ENCODE measurements at regions not wholly inside any gene's neighbourhood (a gene's known extent, or its start where the extent isn't known, plus 50 kb on each side); places are given as distances from the start of the nearest gene placed in this dataset.

DNA sequence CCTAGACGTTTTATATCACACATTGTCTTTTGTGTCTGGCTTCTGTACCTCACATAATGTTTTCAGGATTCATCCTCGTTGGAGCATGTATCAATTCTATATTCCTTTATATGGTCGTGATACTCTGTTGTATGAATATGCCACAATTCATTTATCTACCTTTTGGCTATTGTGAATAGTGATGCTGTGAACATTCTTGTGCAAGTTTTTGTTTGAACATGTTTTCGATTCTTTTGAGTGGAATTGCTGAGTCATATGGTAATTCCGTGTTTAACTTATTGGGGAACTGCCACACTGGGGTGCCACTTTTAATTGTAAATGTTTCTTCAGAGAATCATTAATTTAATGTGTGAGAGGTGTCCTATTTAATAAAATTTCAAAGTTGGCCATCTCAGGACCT is 101.2 kb downstream of the SLC35B3 start (continued):
- TF ChIP-seq, protein P1, sequence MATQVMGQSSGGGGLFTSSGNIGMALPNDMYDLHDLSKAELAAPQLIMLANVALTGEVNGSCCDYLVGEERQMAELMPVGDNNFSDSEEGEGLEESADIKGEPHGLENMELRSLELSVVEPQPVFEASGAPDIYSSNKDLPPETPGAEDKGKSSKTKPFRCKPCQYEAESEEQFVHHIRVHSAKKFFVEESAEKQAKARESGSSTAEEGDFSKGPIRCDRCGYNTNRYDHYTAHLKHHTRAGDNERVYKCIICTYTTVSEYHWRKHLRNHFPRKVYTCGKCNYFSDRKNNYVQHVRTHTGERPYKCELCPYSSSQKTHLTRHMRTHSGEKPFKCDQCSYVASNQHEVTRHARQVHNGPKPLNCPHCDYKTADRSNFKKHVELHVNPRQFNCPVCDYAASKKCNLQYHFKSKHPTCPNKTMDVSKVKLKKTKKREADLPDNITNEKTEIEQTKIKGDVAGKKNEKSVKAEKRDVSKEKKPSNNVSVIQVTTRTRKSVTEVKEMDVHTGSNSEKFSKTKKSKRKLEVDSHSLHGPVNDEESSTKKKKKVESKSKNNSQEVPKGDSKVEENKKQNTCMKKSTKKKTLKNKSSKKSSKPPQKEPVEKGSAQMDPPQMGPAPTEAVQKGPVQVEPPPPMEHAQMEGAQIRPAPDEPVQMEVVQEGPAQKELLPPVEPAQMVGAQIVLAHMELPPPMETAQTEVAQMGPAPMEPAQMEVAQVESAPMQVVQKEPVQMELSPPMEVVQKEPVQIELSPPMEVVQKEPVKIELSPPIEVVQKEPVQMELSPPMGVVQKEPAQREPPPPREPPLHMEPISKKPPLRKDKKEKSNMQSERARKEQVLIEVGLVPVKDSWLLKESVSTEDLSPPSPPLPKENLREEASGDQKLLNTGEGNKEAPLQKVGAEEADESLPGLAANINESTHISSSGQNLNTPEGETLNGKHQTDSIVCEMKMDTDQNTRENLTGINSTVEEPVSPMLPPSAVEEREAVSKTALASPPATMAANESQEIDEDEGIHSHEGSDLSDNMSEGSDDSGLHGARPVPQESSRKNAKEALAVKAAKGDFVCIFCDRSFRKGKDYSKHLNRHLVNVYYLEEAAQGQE (IDR thresholded peaks at IDR 0.05; ENCODE audit: low read depth, low read length), result no peak
- TF ChIP-seq PBX3 (IDR thresholded peaks at IDR 0.05) (no peak), JUND (IDR thresholded peaks at IDR 0.05) (no peak), RAD21 (IDR thresholded peaks at IDR 0.05; ENCODE audit: low read length) (no peak), FOXM1 (IDR thresholded peaks at IDR 0.05; ENCODE audit: low read depth) (no peak)
- TF ChIP-seq, protein P2, sequence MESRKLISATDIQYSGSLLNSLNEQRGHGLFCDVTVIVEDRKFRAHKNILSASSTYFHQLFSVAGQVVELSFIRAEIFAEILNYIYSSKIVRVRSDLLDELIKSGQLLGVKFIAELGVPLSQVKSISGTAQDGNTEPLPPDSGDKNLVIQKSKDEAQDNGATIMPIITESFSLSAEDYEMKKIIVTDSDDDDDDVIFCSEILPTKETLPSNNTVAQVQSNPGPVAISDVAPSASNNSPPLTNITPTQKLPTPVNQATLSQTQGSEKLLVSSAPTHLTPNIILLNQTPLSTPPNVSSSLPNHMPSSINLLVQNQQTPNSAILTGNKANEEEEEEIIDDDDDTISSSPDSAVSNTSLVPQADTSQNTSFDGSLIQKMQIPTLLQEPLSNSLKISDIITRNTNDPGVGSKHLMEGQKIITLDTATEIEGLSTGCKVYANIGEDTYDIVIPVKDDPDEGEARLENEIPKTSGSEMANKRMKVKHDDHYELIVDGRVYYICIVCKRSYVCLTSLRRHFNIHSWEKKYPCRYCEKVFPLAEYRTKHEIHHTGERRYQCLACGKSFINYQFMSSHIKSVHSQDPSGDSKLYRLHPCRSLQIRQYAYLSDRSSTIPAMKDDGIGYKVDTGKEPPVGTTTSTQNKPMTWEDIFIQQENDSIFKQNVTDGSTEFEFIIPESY (IDR thresholded peaks at IDR 0.05; ENCODE audit: borderline replicate concordance, low read depth), result no peak

- H3K27me3 ChIP-seq (ENCODE audit: insufficient read depth), result no peaks in the 10 kb centered on the region
- DNase-seq, result no peak
- H3K9ac ChIP-seq, result no peak overlapping the region
- H4K20me1 ChIP-seq (ENCODE audit: insufficient read depth), result no peaks in the 10 kb centered on the region
- POLR2A ChIA-PET, result no interaction called here
- H2AFZ ChIP-seq (ENCODE audit: low read depth), result no peak overlapping the region
- CTCF ChIA-PET, result interaction anchor here (0.8 to 0.9 kb wide), 2 partner anchors 10 to 25 kb away, joined by 3 read pairs; no protein-coding TSS in a partner anchor
- no peaks in the 10 kb centered on the region for H3K79me2 ChIP-seq (ENCODE audit: insufficient read depth)
- no peak overlapping the region for H3K4me3 ChIP-seq (ENCODE audit: low read depth in 2 of 2, low read length in 1 of 2)
- H3K4me1 ChIP-seq (ENCODE audit: control insufficient read depth in 1 of 2, insufficient read depth in 2 of 2, low read depth in 1 of 2, low read length in 1 of 2), result no peaks in the 10 kb centered on the region; a peak in 1 of 4 replicates
- no peaks in the 10 kb centered on the region for H3F3A ChIP-seq (replicated peaks; ENCODE audit: insufficient read depth)
- no peak overlapping the region for H3K27ac ChIP-seq (ENCODE audit: low read depth in 2 of 2, low read length in 1 of 2)
- no peak overlapping the region for H3K4me2 ChIP-seq
- WGBS (ENCODE audit: low lambda C conversion rate), result 45% methylated on average over 8 of the region's 8 CpGs
- H3K9me3 ChIP-seq, result no peaks in the 10 kb centered on the region
- no peaks in the 10 kb centered on the region for H3K36me3 ChIP-seq (replicated peaks in 1 of 2; ENCODE audit: control insufficient read depth in 1 of 2, insufficient read depth in 2 of 2, low read length in 1 of 2)
- no peak for TF ChIP-seq GABPA (IDR thresholded peaks at IDR 0.05; ENCODE audit: low read depth)
- no peak for TF ChIP-seq SMC3 (IDR thresholded peaks at IDR 0.05; ENCODE audit: low read depth, low read length)
- no peak for TF ChIP-seq RXRA (IDR thresholded peaks at IDR 0.05; ENCODE audit: borderline replicate concordance, low read depth)
- TF ChIP-seq MEF2A (IDR thresholded peaks at IDR 0.05; ENCODE audit: borderline replicate concordance, low read depth), result no peak
- no peak for TF ChIP-seq ELF1 (IDR thresholded peaks at IDR 0.05)
- TF ChIP-seq NFIC (IDR thresholded peaks at IDR 0.05; ENCODE audit: borderline replicate concordance), result no peak
- no peak for TF ChIP-seq RAD21 (IDR thresholded peaks at IDR 0.05; ENCODE audit: low read length)
- no peak for TF ChIP-seq RCOR1 (IDR thresholded peaks at IDR 0.05; ENCODE audit: low read length)
- TF ChIP-seq RFX5 (IDR thresholded peaks at IDR 0.05; ENCODE audit: low read length), result no peak
- TF ChIP-seq YY1 (IDR thresholded peaks at IDR 0.05; ENCODE audit: low read depth), result no peak
- no peak for TF ChIP-seq TAF1 (IDR thresholded peaks at IDR 0.05; ENCODE audit: borderline replicate concordance, low read depth, low read length)
- no peak for TF ChIP-seq PBX3 (IDR thresholded peaks at IDR 0.05)
- TF ChIP-seq, protein P1 (IDR thresholded peaks at IDR 0.05; ENCODE audit: low read depth, low read length), result no peak
- TF ChIP-seq FOSL2 (IDR thresholded peaks at IDR 0.05; ENCODE audit: borderline replicate concordance, low read depth), result no peak
- no peak for TF ChIP-seq NRF1 (IDR thresholded peaks at IDR 0.05; ENCODE audit: low read depth, low read length)
- no peak for TF ChIP-seq GATA2 (CRISPR knock-in tag; IDR thresholded peaks at IDR 0.05)
- TF ChIP-seq USF1 (IDR thresholded peaks at IDR 0.05; ENCODE audit: borderline replicate concordance, low read depth), result no peak
- H3K9me2 ChIP-seq, result no peaks in the 10 kb centered on the region
Observed at GRCh38 chr6:8329562-8329961, 105.8 kb downstream of the SLC35B3 start.
